ENCODE measurements at regions not wholly inside any gene's neighbourhood (a gene's known extent, or its start where the extent isn't known, plus 50 kb on each side); places are given as distances from the start of the nearest gene placed in this dataset.

DNA sequence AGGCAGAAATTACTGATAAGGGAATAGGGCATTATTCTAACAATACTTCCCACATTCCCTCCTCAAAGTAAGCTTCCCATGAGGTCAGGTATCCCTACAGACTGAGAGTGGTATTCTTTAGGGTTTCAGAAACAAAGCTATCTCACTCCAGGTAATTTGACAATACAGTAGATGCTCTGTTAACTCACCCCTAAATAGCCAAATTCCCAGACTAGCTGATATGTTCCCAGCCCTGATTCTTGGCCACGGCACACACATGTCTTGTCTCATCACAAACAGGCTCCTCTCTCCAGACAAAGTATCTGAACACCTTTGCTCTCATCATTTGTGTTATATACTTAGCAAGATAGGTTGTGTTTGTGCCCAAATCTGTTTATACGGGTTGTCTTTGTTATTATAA, 139.9 kb downstream of the ZNF608 start:
- TF ChIP-seq, protein P1, sequence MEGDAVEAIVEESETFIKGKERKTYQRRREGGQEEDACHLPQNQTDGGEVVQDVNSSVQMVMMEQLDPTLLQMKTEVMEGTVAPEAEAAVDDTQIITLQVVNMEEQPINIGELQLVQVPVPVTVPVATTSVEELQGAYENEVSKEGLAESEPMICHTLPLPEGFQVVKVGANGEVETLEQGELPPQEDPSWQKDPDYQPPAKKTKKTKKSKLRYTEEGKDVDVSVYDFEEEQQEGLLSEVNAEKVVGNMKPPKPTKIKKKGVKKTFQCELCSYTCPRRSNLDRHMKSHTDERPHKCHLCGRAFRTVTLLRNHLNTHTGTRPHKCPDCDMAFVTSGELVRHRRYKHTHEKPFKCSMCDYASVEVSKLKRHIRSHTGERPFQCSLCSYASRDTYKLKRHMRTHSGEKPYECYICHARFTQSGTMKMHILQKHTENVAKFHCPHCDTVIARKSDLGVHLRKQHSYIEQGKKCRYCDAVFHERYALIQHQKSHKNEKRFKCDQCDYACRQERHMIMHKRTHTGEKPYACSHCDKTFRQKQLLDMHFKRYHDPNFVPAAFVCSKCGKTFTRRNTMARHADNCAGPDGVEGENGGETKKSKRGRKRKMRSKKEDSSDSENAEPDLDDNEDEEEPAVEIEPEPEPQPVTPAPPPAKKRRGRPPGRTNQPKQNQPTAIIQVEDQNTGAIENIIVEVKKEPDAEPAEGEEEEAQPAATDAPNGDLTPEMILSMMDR (conservative IDR thresholded peaks at IDR 0.05; ENCODE audit: low read depth, low read length), result no peak
- no peak for TF ChIP-seq EZH2 (IDR thresholded peaks at IDR 0.05; ENCODE audit: borderline replicate concordance, low read depth, low read length, poor library complexity, severe bottlenecking)
